ENCODE measurements at regions not wholly inside any gene's neighbourhood (a gene's known extent, or its start where the extent isn't known, plus 50 kb on each side); places are given as distances from the start of the nearest gene placed in this dataset.

DNA sequence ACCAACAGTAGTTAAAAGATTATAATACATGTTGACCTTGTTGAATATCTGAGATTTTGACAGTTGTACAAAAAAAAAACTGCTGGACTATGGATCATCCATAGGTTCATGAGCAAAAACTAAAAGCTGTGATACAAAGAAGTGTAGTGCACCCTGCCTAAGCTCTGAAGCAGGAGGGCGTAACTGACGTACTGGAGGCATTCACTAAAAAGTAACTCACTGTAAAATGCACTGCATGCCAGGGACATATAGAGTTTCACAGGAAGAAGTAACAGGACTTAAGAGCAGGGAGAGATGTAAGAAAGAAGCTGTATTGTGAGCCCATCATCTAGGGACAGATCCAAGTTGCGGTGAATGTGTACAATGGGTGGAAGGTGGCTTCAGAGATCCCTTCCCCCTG lies 177.9 kb downstream of the IRS2 start:
- TF ChIP-seq EZH2 (IDR thresholded peaks at IDR 0.05; ENCODE audit: insufficient read depth, low read length) = no peak
- TF ChIP-seq, protein P1, sequence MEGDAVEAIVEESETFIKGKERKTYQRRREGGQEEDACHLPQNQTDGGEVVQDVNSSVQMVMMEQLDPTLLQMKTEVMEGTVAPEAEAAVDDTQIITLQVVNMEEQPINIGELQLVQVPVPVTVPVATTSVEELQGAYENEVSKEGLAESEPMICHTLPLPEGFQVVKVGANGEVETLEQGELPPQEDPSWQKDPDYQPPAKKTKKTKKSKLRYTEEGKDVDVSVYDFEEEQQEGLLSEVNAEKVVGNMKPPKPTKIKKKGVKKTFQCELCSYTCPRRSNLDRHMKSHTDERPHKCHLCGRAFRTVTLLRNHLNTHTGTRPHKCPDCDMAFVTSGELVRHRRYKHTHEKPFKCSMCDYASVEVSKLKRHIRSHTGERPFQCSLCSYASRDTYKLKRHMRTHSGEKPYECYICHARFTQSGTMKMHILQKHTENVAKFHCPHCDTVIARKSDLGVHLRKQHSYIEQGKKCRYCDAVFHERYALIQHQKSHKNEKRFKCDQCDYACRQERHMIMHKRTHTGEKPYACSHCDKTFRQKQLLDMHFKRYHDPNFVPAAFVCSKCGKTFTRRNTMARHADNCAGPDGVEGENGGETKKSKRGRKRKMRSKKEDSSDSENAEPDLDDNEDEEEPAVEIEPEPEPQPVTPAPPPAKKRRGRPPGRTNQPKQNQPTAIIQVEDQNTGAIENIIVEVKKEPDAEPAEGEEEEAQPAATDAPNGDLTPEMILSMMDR (IDR thresholded peaks at IDR 0.05; ENCODE audit: insufficient read depth, low read depth, low read length) = no peak
- no peaks in the 10 kb centered on the region for H3K27me3 Mint-ChIP-seq (ENCODE audit: low read depth, unreplicated experiment)
- no peaks in the 10 kb centered on the region for H3K36me3 Mint-ChIP-seq (ENCODE audit: low read depth, unreplicated experiment)
- no peak overlapping the region for H3K27ac ChIP-seq (ENCODE audit: low read depth, low read length)
- no peak for DNase-seq (ENCODE audit: low read depth)
- H3K4me1 ChIP-seq (ENCODE audit: insufficient read depth, low read length) = no peaks in the 10 kb centered on the region
- H3K4me2 ChIP-seq (ENCODE audit: low read length) = no peak overlapping the region
- no peaks in the 10 kb centered on the region for H3K27me3 ChIP-seq (ENCODE audit: insufficient read depth, low read length)
- no peaks in the 10 kb centered on the region for H3K4me1 Mint-ChIP-seq (ENCODE audit: low read depth, unreplicated experiment)
- peaks cover 8% of the 10 kb centered on the region for H3K9me3 Mint-ChIP-seq (ENCODE audit: unreplicated experiment)
- no peak overlapping the region for H2AFZ ChIP-seq (ENCODE audit: low read depth, low read length)
- no peak overlapping the region for H3K27ac Mint-ChIP-seq (ENCODE audit: unreplicated experiment)
- H3K36me3 ChIP-seq (ENCODE audit: insufficient read depth, low read length) = no peaks in the 10 kb centered on the region
- no peak for FAIRE-seq
- H4K20me1 ChIP-seq (ENCODE audit: insufficient read depth, low read length) = no peaks in the 10 kb centered on the region
- H3K9ac ChIP-seq (ENCODE audit: low read length) = no peak overlapping the region
- H3K79me2 ChIP-seq (ENCODE audit: insufficient read depth, low read length) = no peaks in the 10 kb centered on the region
- no peaks in the 10 kb centered on the region for H3K9me3 ChIP-seq (ENCODE audit: insufficient read depth, low read depth, low read length)
- no peak overlapping the region for H3K4me3 Mint-ChIP-seq (ENCODE audit: unreplicated experiment)
- H3K4me3 ChIP-seq (ENCODE audit: insufficient read depth, low read depth, low read length) = no peak overlapping the region

DNA sequence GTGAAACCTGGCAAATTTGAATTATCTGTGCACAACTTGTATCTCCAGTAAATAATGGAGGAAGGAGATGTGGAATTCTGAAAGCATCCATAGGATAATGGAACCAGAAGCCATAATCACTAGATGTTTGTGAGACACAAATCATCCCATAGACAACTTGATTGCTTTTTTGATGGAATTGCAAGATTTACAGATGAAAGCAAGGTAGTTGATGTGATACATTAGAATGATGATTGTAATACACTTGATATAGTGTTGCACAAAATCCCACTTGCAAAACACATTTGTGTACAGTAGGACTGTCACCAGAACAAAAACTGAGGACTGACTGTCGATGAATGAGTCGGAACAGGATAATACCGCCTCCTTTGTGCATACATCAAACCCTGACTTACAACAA lies 178.3 kb downstream of the IRS2 start:
- Histone ChIP-seq H3K9me3 (ENCODE audit: insufficient read depth, low read depth, low read length) (no peaks in the 10 kb centered on the region), H3K9ac (ENCODE audit: low read length) (no peak overlapping the region), H3K4me2 (ENCODE audit: low read length) (no peak overlapping the region), H4K20me1 (ENCODE audit: insufficient read depth, low read length) (no peaks in the 10 kb centered on the region), H3K27ac (ENCODE audit: low read depth, low read length) (no peak overlapping the region), H3K4me3 (ENCODE audit: insufficient read depth, low read depth, low read length) (no peak overlapping the region), H3K4me1 (ENCODE audit: insufficient read depth, low read length) (no peaks in the 10 kb centered on the region), H2AFZ (ENCODE audit: low read depth, low read length) (no peak overlapping the region), H3K36me3 (ENCODE audit: insufficient read depth, low read length) (no peaks in the 10 kb centered on the region), H3K27me3 (ENCODE audit: insufficient read depth, low read length) (no peaks in the 10 kb centered on the region), H3K79me2 (ENCODE audit: insufficient read depth, low read length) (no peaks in the 10 kb centered on the region)
- Mint-ChIP-seq H3K27ac (ENCODE audit: unreplicated experiment) (no peak overlapping the region), H3K9me3 (ENCODE audit: unreplicated experiment) (peaks cover 8% of the 10 kb centered on the region), H3K27me3 (ENCODE audit: low read depth, unreplicated experiment) (no peaks in the 10 kb centered on the region), H3K36me3 (ENCODE audit: low read depth, unreplicated experiment) (no peaks in the 10 kb centered on the region), H3K4me1 (ENCODE audit: low read depth, unreplicated experiment) (no peaks in the 10 kb centered on the region), H3K4me3 (ENCODE audit: unreplicated experiment) (no peak overlapping the region)
- FAIRE-seq (no peak), DNase-seq (ENCODE audit: low read depth) (no peak)
- no peak for TF ChIP-seq EZH2 (IDR thresholded peaks at IDR 0.05; ENCODE audit: insufficient read depth, low read length)
- TF ChIP-seq, protein P1 (IDR thresholded peaks at IDR 0.05; ENCODE audit: insufficient read depth, low read depth, low read length) = no peak

DNA sequence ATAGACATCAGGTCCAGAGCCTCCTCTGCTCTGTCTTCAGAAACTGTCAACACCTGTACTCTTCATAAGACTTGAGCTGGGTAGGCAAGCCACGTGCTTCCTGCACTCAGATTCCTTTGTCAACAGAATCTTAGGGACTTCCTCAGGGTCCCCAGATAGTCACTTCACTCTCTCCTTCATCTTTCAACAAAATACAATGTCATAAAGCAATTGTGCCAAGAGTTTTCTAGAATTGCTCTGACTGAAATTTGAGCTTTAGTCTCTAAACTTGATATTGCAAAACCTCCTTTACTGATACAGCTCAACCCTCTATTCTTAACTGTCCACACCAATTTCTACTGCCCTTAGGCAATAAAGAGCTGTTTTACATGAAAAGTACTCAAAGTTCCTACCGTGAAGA lies 179.9 kb downstream of the IRS2 start:
- no peak overlapping the region for H3K9ac ChIP-seq (ENCODE audit: low read length)
- peaks cover 4% of the 10 kb centered on the region for H3K4me1 Mint-ChIP-seq (ENCODE audit: low read depth, unreplicated experiment)
- H4K20me1 ChIP-seq (ENCODE audit: insufficient read depth, low read length) = no peaks in the 10 kb centered on the region
- no peak for FAIRE-seq
- no peaks in the 10 kb centered on the region for H3K4me1 ChIP-seq (ENCODE audit: insufficient read depth, low read length)
- no peak overlapping the region for H3K4me3 ChIP-seq (ENCODE audit: insufficient read depth, low read depth, low read length)
- no peak overlapping the region for H3K4me2 ChIP-seq (ENCODE audit: low read length)
- no peaks in the 10 kb centered on the region for H3K27me3 ChIP-seq (ENCODE audit: insufficient read depth, low read length)
- H3K36me3 Mint-ChIP-seq (ENCODE audit: low read depth, unreplicated experiment) = no peaks in the 10 kb centered on the region
- no peak overlapping the region for H3K27ac ChIP-seq (ENCODE audit: low read depth, low read length)
- no peaks in the 10 kb centered on the region for H3K27me3 Mint-ChIP-seq (ENCODE audit: low read depth, unreplicated experiment)
- no peaks in the 10 kb centered on the region for H3K9me3 ChIP-seq (ENCODE audit: insufficient read depth, low read depth, low read length)
- TF ChIP-seq EZH2 (IDR thresholded peaks at IDR 0.05; ENCODE audit: insufficient read depth, low read length) = no peak
- TF ChIP-seq, protein P1 (IDR thresholded peaks at IDR 0.05; ENCODE audit: insufficient read depth, low read depth, low read length) = no peak
- peaks cover 8% of the 10 kb centered on the region for H3K9me3 Mint-ChIP-seq (ENCODE audit: unreplicated experiment)
- no peak overlapping the region for H3K27ac Mint-ChIP-seq (ENCODE audit: unreplicated experiment)
- H3K4me3 Mint-ChIP-seq (ENCODE audit: unreplicated experiment) = no peak overlapping the region
- no peaks in the 10 kb centered on the region for H3K79me2 ChIP-seq (ENCODE audit: insufficient read depth, low read length)
- DNase-seq (ENCODE audit: low read depth) = no peak
- no peak overlapping the region for H2AFZ ChIP-seq (ENCODE audit: low read depth, low read length)
- no peaks in the 10 kb centered on the region for H3K36me3 ChIP-seq (ENCODE audit: insufficient read depth, low read length)
